T-helper 2 cell treated with Interferon-gamma antibody and Interleukin-4, amounts not matched to agents 100 ng/mL and 5 ng/mL, for 36 hours (primary cell): ENCODE measurements at regions not wholly inside any gene's neighbourhood (a gene's known extent, or its start where the extent isn't known, plus 50 kb on each side); places are given as distances from the start of the nearest gene placed in this dataset.
"Not testable (repeated sequence)": the region's sequence is repeated elsewhere in the genome, so short reads cannot be mapped to it uniquely, and the experiment has no call there.

Source experiments
- intact Hi-C: fragments of 100-400 bp; cut with micrococcal nuclease; formaldehyde crosslinking; loops from one replicate; pipeline ENCODE4 v1.15.1; 2023

- intact Hi-C loops: no loop called here
These were observed 262.3 kb downstream of the NUAK1 start for GRCh38 chr12:105876396-105876927.

DNA sequence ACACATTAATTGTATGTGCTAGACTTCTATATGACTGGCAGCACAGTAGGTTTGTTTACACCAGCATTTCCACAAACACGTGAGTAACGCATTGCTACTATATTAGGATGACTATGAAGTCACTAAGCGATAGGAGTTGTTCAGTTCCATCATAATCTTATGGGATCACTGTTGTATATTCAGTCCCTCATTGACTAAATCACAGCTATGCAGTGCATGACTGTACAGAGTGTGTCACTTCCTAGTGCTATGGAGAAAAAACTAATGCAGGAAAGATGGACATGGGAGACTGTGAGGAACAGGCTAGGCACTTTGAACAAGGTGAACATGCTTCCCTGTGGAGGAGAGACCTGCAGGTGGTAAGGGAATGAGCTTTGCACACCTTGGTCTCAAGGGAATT lies 259.8 kb downstream of the NUAK1 start:
- intact Hi-C loops: no loop called here

GRCh38 chr12:105880824-105881388 lies 257.8 kb downstream of the NUAK1 start:
- intact Hi-C loops: no loop called here

DNA sequence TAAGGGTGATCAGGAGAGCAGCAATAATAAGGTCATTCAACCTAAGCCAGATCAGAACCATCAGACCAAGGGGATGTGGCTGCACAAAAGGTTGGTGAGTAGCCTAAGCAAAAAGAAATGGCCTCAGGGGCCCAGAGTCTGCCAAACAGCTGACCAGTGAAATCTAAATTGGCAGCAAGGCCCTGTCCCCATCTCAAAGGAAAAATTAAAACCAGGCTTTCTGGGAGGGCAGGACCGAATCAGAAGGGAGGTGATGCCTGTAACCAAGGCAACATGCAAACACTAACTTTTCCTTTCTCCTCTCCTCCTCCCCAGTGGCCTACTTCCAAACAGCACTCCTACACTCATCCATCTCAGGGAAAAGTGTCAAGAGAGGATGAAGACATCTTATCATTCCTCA lies 256.4 kb downstream of the NUAK1 start:
- intact Hi-C loops: no loop called here

- intact Hi-C loops: no loop called here
These were observed 251.6 kb downstream of the NUAK1 start for GRCh38 chr12:105887131-105887530.

- intact Hi-C loops: no loop called here
These were observed 250.1 kb downstream of the NUAK1 start for GRCh38 chr12:105888696-105889095.

GRCh38 chr12:105892362-105892910 lies 246.3 kb downstream of the NUAK1 start:
- intact Hi-C loops: no loop called here

DNA sequence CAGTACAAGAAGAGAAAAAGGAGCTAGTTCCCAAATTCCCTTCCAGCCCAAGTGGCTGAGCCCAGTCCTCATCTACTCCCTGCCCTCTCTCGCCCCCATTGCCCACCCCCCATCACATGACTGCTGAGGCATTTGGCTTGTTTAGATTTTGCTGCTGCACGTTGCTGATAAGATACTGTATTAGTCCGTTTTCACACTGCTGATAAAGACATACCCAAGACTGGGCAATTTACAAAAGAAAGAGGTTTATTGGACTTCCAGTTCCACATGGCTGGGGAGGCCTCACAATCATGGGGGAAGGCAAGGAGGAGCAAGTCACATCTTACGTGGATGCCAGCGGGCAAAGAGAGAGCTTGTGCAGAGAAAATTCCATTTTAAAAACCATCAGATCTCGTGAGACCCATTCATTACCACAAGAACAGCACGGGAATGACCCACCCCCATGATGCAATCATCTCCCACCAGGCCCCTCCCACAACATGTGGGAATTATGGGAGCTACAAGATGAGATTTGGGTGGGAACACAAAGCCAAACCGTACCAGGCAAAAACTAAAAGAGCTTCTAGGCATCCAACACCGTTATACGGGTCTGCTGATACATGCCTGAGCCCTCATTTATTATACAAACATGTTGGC lies 243.4 kb downstream of the NUAK1 start:
- intact Hi-C loops: not testable (repeated sequence)

DNA sequence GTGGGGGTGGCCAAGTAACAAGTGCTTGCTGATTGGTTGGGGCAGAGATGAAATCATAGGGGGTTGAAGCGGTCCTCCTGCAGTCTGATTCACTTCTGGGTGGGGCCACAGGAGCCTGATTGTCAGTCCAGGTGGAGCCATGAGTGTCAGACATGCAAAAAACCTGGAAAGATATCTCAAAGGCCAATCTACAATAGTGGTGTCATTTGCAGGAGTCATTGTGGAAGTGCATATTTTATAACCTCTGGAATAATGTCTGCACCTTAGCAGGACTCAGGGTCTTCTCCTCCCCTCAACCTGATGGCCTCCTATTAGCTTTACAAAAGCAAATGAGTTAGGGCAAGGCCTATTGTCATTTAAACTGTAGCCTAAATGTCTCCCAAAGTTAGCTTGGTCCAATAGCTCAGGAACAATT lies 241.4 kb downstream of the NUAK1 start:
- intact Hi-C loops: no loop called here

DNA sequence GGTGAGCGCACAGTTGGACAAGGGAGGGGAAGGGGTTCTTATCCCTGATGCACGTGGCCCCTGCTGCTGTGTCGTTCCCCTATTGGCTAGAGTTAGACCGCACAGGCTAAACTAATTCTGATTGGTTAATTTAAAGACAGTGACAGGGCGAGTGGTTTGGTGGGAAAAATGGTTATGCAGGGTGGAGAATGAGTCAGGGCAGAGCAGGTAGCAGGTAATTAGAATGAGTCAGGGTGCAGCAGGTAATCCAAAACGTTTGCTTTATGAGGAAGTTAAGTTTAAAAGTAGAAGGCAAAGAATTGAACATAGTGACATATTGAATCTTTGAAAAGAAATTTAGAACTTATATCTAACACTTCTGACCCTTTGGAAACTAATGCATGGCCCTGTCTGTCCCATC lies 240.5 kb downstream of the NUAK1 start:
- intact Hi-C loops: not testable (repeated sequence)

DNA sequence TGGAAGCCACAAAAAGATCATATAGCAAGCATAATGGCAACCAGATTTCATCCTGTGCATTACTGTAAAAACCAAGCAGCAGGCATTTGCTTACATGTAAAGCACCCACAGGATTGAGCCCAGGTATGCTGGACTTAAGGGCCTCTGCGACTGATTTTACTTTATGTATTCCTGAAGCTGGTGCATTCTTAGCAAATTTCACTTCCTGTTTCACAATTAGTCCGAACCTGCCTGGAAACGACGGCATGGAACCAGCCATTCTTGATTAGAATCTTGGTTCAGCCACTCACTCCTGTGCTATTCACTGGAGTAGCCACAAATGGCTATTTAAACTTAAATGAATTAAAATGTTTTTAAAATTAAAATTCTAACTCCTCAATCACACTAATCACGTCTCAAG lies 239.2 kb downstream of the NUAK1 start:
- intact Hi-C loops: no loop called here

- intact Hi-C loops: no loop called here
These were observed 232.2 kb downstream of the NUAK1 start for GRCh38 chr12:105906561-105906960.

DNA sequence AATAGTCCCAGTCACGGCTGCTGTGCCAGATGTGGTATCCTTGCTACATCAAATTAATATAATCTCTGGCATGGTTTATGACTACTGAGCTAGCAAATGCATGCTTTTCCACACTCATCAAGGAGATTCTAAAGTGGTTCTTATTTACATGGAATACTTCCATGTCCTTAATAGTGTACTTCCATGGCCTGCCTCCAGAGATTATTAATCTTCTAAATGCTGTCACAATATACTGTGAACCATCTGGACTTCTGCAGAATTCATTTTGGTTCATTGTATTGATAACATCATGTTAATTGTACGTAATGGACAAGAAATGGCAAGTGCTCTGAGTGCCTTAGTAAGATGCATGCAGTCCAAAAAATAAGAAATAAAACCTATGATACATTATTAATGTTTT lies 230.8 kb downstream of the NUAK1 start:
- intact Hi-C loops: no loop called here

DNA sequence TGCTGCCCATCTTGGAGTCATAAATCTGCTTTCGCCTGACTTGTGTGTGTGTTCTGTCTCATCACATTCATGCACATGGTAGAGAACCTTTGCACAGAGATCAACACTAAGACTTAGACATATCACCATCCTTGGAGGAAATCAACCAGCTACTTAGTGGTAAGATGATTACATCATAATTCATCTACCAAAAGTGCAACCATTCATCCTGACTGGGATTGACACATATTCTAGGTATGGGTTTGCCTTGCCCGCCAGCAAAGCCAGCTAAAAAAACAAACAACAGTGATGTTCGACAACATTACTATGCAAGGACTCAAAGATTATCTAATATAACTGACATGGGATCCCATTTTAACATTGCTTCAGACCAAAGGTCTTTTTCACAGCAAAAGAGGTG lies 228.7 kb downstream of the NUAK1 start:
- intact Hi-C loops: no loop called here

DNA sequence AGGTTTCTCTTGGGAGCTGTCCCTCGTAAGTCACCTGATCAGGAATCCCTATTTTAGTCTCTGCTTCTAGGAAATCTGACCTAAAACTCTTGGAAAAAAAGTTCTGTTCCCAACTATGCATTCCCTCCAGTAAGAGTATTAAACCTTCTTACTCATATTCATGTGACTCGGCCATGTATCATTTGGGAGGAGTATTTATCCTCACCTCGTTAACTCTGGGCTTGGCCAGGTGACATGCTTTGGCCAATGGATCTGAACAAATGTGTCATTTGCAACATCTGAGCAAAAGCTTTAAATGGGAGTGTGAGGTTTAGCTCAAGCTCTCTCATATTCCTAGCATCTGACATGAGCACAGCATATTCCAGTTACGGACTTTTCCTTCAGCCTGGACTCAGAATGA lies 226.8 kb downstream of the NUAK1 start:
- intact Hi-C loops: no loop called here

- intact Hi-C loops: no loop called here
These were observed 225.7 kb downstream of the NUAK1 start for GRCh38 chr12:105912882-105913678.

GRCh38 chr12:105915997-105916759 lies 222.6 kb downstream of the NUAK1 start:
- intact Hi-C loops: no loop called here

DNA sequence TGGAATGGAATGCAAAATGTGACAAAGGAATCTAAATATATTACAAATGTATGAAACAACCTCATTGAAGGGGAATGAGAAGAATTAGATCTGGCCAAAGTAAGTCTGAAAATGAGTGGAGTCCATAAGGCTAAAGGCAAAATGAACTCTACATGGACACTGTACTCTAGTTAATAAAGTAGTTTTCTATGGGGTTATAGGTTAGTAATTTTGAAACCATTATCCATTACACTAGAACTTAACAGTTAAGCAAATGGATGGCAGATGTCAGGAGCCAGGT lies 222.1 kb downstream of the NUAK1 start:
- intact Hi-C loops: no loop called here

- intact Hi-C loops: no loop called here
These were observed 218.5 kb downstream of the NUAK1 start for GRCh38 chr12:105920161-105920684.

DNA sequence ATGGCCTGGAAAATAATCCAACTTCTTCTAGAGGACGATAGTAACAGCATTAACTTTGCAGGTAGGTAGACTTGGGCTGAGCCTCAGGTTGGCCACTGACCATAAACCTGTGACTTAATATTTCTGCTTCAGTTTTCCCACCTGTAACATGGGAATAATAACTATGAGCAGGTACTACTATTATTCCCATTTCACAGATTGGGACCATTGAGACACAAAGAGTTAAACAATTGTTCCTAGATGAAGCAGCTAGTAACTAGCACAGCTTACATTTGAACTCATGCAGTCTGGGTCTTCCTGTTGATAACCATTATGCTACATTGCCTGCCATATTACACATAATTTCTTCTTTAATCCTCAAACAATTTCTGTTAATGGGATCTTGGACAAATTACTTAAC lies 217.7 kb downstream of the NUAK1 start:
- intact Hi-C loops: no loop called here

- intact Hi-C loops: no loop called here
These were observed 216.7 kb downstream of the NUAK1 start for GRCh38 chr12:105921872-105922669.
